OCI-M2 (cell line): ENCODE measurements at regions not wholly inside any gene's neighbourhood (a gene's known extent, or its start where the extent isn't known, plus 50 kb on each side); places are given as distances from the start of the nearest gene placed in this dataset.

Experiments
- DNase-seq: peaks from one replicate; lab custom pipeline; 2025; ENCODE audit not compliant: unreplicated experiment; lab: John Stamatoyannopoulos, UW

DNA sequence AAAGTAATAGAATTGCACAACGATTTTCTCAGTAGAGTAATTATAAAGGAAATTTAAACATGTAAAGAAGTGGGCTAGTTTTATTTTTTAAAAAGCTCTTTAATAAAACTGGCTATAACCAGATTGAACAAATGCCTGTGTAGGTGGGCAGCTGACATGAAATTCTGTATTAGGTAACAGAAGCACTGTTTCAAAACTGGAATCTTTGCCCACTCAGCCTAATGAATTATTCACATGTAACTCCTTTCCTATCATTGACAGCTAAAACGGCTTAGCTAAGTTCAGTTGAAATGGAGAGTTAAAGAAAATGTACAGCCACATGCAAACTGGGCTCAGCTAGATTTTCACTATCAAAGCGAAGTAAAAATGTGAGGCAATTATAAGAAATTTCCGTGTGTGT is 1300.1 kb upstream of the ACO1 start:
- DNase-seq: no peak

DNA sequence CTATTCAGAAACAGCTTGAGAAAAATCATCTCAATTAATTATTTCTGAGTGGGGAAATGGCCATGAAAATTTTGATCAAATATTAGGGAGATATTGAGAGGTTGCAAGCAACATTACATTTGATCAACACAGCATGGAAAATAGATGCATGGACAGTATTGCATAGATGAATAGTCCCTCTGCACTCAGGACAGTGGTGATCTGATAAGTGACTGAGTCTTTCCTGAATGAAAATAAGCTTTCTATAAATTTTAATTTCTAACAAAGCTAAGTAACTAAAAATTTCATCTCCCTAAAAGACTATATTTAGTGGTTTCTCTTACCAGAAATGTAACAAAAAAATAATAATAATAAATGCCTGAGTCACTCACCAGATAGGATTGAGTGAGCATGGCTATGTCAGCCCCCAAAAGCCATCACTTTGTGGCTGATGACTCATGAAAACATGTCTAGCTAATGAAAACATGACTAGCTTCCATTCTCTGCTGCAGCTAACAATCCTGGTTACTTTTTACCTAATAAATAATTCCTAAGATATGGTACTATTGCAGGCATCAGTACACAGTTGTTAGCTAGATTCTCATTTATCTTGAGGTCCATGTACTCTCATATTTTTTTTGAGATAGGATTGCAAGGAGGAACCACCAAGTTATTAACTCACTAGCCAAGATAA is 1294.8 kb upstream of the ACO1 start:
- DNase-seq: no peak

GRCh38 chr9:31100311-31100710 is 1284.1 kb upstream of the ACO1 start:
- DNase-seq: no peak

- no peak for DNase-seq
Measured at GRCh38 chr9:31103836-31104235, 1280.6 kb upstream of the ACO1 start.

GRCh38 chr9:31104249-31104648 is 1280.2 kb upstream of the ACO1 start:
- DNase-seq: no peak

DNA sequence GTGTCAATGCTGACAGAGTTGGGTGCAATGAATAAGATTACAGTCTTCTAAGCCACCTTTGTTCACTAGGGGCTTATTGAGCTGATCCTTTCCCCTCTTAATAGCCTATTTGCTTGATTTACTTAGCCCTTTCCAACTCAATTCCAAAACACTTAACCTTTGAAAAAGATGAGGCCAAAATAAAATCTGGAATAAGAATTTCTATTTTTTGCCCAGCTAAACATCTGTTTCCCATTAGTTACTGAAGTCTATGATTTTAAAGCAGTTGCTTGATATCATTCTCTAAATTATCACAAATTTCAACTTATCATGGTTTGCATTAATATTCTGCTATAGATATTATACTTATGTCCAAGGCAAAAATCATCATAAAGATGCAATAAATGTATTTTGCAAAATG is 1272.0 kb upstream of the ACO1 start:
- DNase-seq: no peak

DNA sequence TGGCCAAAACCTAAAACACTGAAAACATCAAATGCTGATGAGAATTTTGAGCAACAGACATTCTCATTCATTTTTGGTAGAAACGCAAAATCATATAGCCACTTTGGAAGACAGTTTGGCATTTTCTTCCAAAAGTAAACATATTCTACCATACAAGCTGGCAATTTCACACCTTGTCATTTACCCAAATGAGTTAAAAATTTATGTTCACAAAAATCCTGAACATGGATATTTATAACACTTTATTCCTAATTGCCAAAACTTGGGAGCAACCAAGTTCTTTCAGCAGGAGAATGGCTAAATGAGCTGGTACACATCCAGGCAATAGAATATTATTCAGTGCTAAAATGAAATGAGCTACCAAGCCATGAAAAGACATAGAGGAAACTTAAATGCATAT is 1270.1 kb upstream of the ACO1 start:
- DNase-seq: no peak

DNA sequence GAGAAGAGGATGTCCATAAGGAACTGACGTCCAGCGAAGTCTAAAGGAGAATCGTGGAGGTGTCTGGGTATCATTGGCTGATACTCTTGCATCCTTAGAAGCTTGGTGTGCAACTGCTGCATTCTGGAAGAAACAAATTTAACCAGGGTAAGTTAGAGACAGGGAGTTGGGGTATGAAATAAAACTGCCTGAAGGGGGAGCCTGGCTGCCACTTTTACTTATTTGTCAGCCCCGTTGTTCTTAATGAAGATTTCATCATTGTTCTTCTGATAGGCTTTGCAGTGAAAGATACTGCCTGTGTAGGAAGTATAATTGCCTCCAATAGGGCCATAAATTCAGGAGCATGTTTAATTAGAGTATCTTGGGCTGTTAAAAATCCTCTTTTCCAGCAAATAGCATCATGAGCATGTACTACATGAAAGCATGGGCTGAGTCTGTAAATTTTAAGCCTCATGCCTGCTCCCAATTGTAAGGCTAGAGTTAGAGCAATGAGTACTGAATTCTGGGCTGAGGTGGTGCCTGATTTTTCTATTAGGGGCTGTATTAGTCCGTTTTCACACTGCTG is 1264.5 kb upstream of the ACO1 start:
- no peak for DNase-seq

- DNase-seq: no peak
Measured at GRCh38 chr9:31124389-31124788, 1260.1 kb upstream of the ACO1 start.

DNA sequence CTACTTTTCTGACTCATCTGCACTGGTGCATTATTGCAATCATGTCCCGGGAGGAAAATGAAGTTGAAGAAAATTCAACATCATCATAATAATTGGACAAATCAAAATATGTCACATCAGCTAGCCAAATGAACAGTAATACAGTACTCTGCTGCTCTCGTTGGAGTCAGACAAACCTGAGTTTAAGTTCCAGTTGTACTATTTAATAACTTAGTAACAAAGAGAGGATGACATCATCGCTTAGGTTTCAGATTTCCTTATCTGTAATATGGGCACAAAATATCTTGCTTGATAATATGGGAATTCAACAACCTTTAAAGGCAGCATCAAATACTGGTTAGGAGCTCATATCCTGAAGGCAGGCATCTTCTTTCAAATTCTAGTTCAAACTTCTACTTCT is 1248.9 kb upstream of the ACO1 start:
- no peak for DNase-seq

DNA sequence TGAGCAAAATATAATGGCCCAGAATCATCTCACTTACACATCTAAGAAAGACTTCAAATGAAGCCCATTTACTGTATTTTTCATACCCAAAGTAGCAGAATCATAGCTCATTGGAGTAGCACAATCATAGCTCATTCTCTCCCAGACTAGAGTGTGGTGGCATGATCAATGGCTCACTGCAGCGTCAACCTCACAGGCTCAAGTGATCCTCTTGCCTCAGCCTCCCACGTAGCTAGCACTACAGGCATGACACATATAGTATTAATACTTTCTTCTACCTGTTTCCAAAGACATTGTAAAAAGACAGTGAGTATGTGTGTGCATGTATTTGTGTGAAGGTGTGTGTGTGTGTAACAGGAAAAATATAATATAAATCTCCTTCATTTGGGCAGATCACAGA is 1247.9 kb upstream of the ACO1 start:
- no peak for DNase-seq

GRCh38 chr9:31137176-31138160 is 1247.0 kb upstream of the ACO1 start:
- DNase-seq: no peak

GRCh38 chr9:31140316-31140715 is 1244.1 kb upstream of the ACO1 start:
- no peak for DNase-seq

GRCh38 chr9:31142456-31142855 is 1242.0 kb upstream of the ACO1 start:
- no peak for DNase-seq

GRCh38 chr9:31144614-31145013 is 1239.8 kb upstream of the ACO1 start:
- DNase-seq: no peak

DNA sequence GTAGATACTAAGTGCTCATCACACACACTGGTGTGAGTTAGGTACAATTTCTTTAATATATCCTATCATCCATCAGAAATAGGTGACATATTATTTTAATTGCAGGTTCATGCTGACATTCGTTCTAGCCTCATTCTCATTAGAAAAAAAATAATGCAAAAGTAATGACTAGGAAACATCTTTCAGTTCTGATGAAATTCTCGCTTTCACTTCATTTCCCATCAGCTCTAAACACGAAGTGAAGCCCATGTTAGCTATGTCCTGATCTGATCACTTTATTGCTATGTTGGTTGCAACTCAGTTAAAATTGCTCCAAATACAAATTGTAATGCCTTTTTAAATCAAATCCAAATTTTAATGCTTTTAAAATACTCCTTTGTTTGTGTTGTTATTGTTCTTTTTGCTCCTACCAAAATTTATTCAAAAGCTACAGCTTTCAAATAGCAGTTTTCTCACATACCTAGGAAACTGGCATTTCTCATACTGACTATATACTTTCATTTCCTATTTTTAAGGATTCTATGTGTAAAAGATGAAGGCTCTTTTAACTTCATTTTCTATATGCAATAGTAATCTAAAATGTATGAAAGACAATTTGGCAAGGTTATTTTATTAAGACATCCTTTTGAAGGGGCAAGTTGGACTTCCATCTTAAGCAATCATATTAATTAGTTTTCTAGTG is 1237.8 kb upstream of the ACO1 start:
- DNase-seq: no peak

DNA sequence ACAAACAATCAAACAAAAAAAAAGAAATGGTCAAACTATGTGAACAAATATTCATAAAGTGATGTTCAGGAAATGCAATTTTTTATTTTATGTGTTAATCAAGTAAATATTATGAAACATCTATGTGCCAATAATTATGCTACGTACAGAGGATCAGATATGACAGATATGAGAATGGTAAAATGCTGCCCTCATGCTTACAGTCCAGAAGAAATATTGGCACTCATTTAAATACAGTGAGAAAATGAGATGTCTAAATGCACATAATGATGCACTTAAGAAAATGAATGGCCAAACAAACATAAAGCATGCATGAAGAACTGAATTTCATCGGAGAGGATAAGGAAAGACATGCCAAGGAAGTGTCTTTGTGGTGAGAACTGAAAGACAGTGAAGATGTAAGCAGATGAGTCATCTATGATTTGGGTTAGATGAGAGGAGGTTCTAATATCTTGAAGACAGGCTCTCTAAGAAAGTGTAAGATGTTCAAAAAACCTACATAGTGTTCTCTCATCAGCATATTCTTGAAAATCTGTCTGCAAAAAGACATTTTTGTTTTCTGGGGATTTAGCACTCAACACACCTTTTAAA is 1231.1 kb upstream of the ACO1 start:
- no peak for DNase-seq

DNA sequence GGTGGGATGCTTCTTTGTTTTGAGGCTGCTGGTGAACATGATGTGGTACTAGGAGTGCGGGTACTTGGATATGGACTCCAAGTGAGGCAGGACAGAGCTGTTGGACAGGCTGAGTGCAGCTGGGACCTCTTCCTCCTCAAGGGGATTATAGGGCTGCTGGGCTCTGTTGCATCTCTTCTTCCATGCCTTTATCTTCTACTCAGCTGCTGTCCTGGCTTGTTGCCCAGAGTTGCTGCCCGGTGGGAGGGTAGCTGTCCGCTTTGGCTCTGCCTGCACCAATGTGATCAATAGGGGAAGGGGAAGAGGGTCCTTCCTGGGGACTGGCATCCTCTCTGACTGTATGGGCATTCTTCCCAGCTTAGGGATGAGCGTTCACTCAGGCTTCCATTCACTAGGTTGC is 1217.9 kb upstream of the ACO1 start:
- DNase-seq: no peak

DNA sequence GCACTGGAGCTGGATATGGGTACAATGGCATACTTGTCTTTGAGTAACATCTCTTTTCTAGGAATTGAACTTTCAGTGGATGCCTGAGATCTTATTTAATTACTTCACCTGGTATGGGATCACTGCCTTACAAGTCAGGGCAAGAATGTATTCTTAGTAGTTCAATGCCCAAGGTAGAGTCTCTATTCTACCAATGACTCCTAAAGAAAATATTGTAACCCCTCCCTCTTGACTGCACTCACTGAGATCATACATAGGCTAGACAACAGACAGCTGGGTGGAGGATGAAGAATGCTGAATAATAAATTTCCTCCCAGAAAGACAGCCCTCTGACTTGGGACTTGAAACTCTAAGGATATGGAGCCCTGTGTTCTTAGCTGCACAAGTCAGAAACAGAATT is 1216.3 kb upstream of the ACO1 start:
- DNase-seq: no peak

- no peak for DNase-seq
Measured at GRCh38 chr9:31174681-31175080, 1209.8 kb upstream of the ACO1 start.

GRCh38 chr9:31183866-31184265 is 1200.6 kb upstream of the ACO1 start:
- DNase-seq: no peak
